HepG2 (cell line): ENCODE measurements at regions not wholly inside any gene's neighbourhood (a gene's known extent, or its start where the extent isn't known, plus 50 kb on each side); places are given as distances from the start of the nearest gene placed in this dataset.

Experiments
- CSRNP1 ChIP-seq: sonication (generic); formaldehyde crosslinking; IDR thresholded peaks from 2 replicates; pipeline ENCODE4 v1.8.1; 2023; ENCODE audit warnings: mild to moderate bottlenecking, missing genetic modification reagents
- CTCF ChIP-seq: sonication (generic); formaldehyde crosslinking; IDR thresholded peaks from 2 replicates; pipeline ENCODE4 v1.5.0; 2020; ENCODE audit warnings: mild to moderate bottlenecking, missing genetic modification reagents, moderate library complexity
- ELF1 ChIP-seq: sonication (generic); formaldehyde crosslinking; IDR thresholded peaks from 2 replicates; pipeline ENCODE4 v1.4.0; 2020; ENCODE audit warnings: missing genetic modification reagents
- MAFK ChIP-seq, 2 experiments: IDR thresholded peaks in 1 of 2; conservative IDR thresholded peaks in 1 of 2; 2 replicates each; pipeline ENCODE4 v1.6.1; 2011; ENCODE audit warnings: improper control_type of control experiment in 2 of 2, low read length in 2 of 2
- NFYB ChIP-seq: sonication (generic); formaldehyde crosslinking; IDR thresholded peaks from 2 replicates; pipeline ENCODE4 v1.4.0; 2020; ENCODE audit warnings: missing genetic modification reagents
- POLR2A ChIP-seq, 2 experiments: IDR thresholded peaks; 2 replicates each; pipeline ENCODE4 v1.6.1; 2011; ENCODE audit warnings: low read depth in 2 of 2, low read length in 2 of 2, mild to moderate bottlenecking in 1 of 2, moderate library complexity in 1 of 2; ENCODE audit not compliant: insufficient read depth in 1 of 2
- SOX6 ChIP-seq, 2 experiments: fragments of 450-650 bp in 1 of 2; sonication (generic) in 1 of 2; formaldehyde crosslinking in 1 of 2; IDR thresholded peaks; 2 replicates each; pipeline versions ENCODE4 v1.4.0 to v1.6.1; 2017 to 2020; ENCODE audit warnings: antibody characterized with exemption in 1 of 2, mild to moderate bottlenecking in 1 of 2, missing genetic modification reagents in 1 of 2
- STAT6 ChIP-seq: sonication (generic); formaldehyde crosslinking; IDR thresholded peaks from 2 replicates; pipeline ENCODE4 v1.4.0; 2020; ENCODE audit warnings: missing genetic modification reagents, mild to moderate bottlenecking, borderline replicate concordance
- TFE3 ChIP-seq: IDR thresholded peaks from 2 replicates; pipeline ENCODE4 v1.6.1; 2016

GRCh38 chr2:174693344-174693743 is 70.9 kb downstream of the CHRNA1 start:
- no peak for TF ChIP-seq SOX6 (IDR thresholded peaks at IDR 0.05)
- no peak for TF ChIP-seq SOX6 (CRISPR knock-in tag; IDR thresholded peaks at IDR 0.05)
- no peak for TF ChIP-seq TFE3 (CRISPR knock-in tag)
- TF ChIP-seq STAT6 (CRISPR knock-in tag): no peak
- no peak for TF ChIP-seq ELF1 (CRISPR knock-in tag)
- TF ChIP-seq CSRNP1 (CRISPR knock-in tag): no peak
- TF ChIP-seq MAFK (conservative IDR thresholded peaks at IDR 0.05 in 1 of 2, IDR thresholded peaks at IDR 0.05 in 1 of 2; ENCODE audit: low read length in 2 of 2): no peak
- TF ChIP-seq POLR2A (IDR thresholded peaks at IDR 0.05; ENCODE audit: insufficient read depth in 1 of 2, low read depth in 2 of 2, low read length in 2 of 2): no peak
- TF ChIP-seq NFYB (CRISPR knock-in tag): no peak
- no peak; the same call in 1 of the 2 replicates for TF ChIP-seq CTCF (CRISPR knock-in tag)
